GM23338 (cell line): ENCODE measurements at regions not wholly inside any gene's neighbourhood (a gene's known extent, or its start where the extent isn't known, plus 50 kb on each side); places are given as distances from the start of the nearest gene placed in this dataset.

Experiments
- ATAC-seq: fragments of 200-7000 bp; cut with Tn5 transposase; 3 replicates; pipeline ENCODE4 v1.9.1; 2020
- DNase-seq: peaks from one replicate; pipeline ENCODE4 v3.0.0-alpha.2; 2015; ENCODE audit warnings: low spot score
- H2AFZ ChIP-seq: fragments of 200-600 bp; sonication (generic); 2 replicates; pipeline ENCODE4 v1.8.0; 2016; ENCODE audit warnings: antibody characterized with exemption, mild to moderate bottlenecking, moderate library complexity
- H3F3A ChIP-seq: fragments of 200-600 bp; sonication (generic); replicated peaks from 2 replicates; pipeline ENCODE4 v1.8.0; 2017; ENCODE audit warnings: antibody characterized with exemption, mixed run types, low read depth
- H3K27ac ChIP-seq: fragments of 200-600 bp; sonication (generic); 2 replicates; pipeline ENCODE4 v1.6.1; 2016; ENCODE audit warnings: low read depth
- H3K27me3 ChIP-seq: fragments of 200-600 bp; sonication (generic); 2 replicates; pipeline ENCODE4 v1.8.0; 2016; ENCODE audit warnings: mild to moderate bottlenecking, mixed run types, moderate library complexity; ENCODE audit not compliant: insufficient read depth
- H3K36me3 ChIP-seq: fragments of 200-600 bp; sonication (generic); 2 replicates; pipeline ENCODE4 v1.8.0; 2016; ENCODE audit warnings: mild to moderate bottlenecking; ENCODE audit not compliant: insufficient read depth
- H3K4me1 ChIP-seq: fragments of 200-600 bp; sonication (generic); 2 replicates; pipeline ENCODE4 v1.8.0; 2016; ENCODE audit warnings: mild to moderate bottlenecking, moderate library complexity; ENCODE audit not compliant: insufficient read depth
- H3K4me2 ChIP-seq: fragments of 200-600 bp; sonication (generic); 2 replicates; pipeline ENCODE4 v1.7.1; 2017; ENCODE audit warnings: mixed run types
- H3K4me3 ChIP-seq: fragments of 200-600 bp; sonication (generic); 2 replicates; pipeline ENCODE4 v1.6.1; 2016; ENCODE audit warnings: mixed run types
- H3K79me2 ChIP-seq: fragments of 200-600 bp; sonication (generic); replicated peaks from 2 replicates; pipeline ENCODE4 v1.8.0; 2017; ENCODE audit warnings: mild to moderate bottlenecking; ENCODE audit not compliant: insufficient read depth
- H3K9me2 ChIP-seq: fragments of 200-600 bp; sonication (generic); 2 replicates; pipeline ENCODE4 v1.8.0; 2017; ENCODE audit not compliant: insufficient read depth
- H4K20me1 ChIP-seq: fragments of 200-600 bp; sonication (generic); replicated peaks from 2 replicates; pipeline ENCODE4 v1.8.0; 2017; ENCODE audit warnings: mild to moderate bottlenecking; ENCODE audit not compliant: insufficient read depth
- H3K27ac Mint-ChIP-seq: 2 replicates; pipeline ENCODE4 v1.8.0; 2020; ENCODE audit warnings: inconsistent platforms, mild to moderate bottlenecking, moderate library complexity, mixed read lengths
- H3K27me3 Mint-ChIP-seq: 3 replicates; pipeline ENCODE4 v1.8.0; 2022; ENCODE audit warnings: low read depth, mild to moderate bottlenecking, moderate library complexity, mixed read lengths, inconsistent platforms; ENCODE audit not compliant: insufficient read depth, poor library complexity
- H3K36me3 Mint-ChIP-seq: 3 replicates; pipeline ENCODE4 v1.8.0; 2021; ENCODE audit warnings: low read depth, mild to moderate bottlenecking, inconsistent platforms, moderate library complexity, mixed read lengths
- H3K4me1 Mint-ChIP-seq: 3 replicates; pipeline ENCODE4 v1.8.0; 2020; ENCODE audit warnings: mild to moderate bottlenecking, inconsistent platforms, mixed read lengths
- H3K4me3 Mint-ChIP-seq: 3 replicates; pipeline ENCODE4 v1.8.0; 2021; ENCODE audit warnings: moderate library complexity, mild to moderate bottlenecking, inconsistent platforms, mixed read lengths
- H3K9me3 Mint-ChIP-seq: 3 replicates; pipeline ENCODE4 v1.8.0; 2020; ENCODE audit warnings: moderate library complexity, mild to moderate bottlenecking, inconsistent platforms, mixed read lengths
- CREB1 ChIP-seq: fragments of 250-450 bp; sonication (Bioruptor Pico); IDR thresholded peaks from 2 replicates; pipeline ENCODE4 v1.5.0; 2020; ENCODE audit warnings: low read depth, mild to moderate bottlenecking, moderate library complexity
- EZH2 ChIP-seq: fragments of 200-600 bp; sonication (generic); IDR thresholded peaks from one replicate; pipeline ENCODE4 v1.8.0; 2017; ENCODE audit warnings: antibody characterized with exemption, mild to moderate bottlenecking, low read depth; ENCODE audit not compliant: unreplicated experiment
- EZH2phosphoT487 ChIP-seq: fragments of 200-600 bp; sonication (generic); IDR thresholded peaks from one replicate; pipeline ENCODE4 v1.8.1; 2018; ENCODE audit warnings: antibody characterized with exemption; ENCODE audit not compliant: unreplicated experiment
- JUNB ChIP-seq: IDR thresholded peaks from one replicate; pipeline ENCODE4 v1.6.1; 2016; ENCODE audit warnings: antibody characterized with exemption; ENCODE audit not compliant: unreplicated experiment
- NANOG ChIP-seq: IDR thresholded peaks from 2 replicates; pipeline ENCODE4 v1.6.1; 2016; ENCODE audit warnings: antibody characterized with exemption, borderline replicate concordance
- POLR2AphosphoS5 ChIP-seq: IDR thresholded peaks from 2 replicates; pipeline ENCODE4 v1.6.1; 2016; ENCODE audit warnings: antibody characterized with exemption, low read depth
- STAT1 ChIP-seq: IDR thresholded peaks from one replicate; pipeline ENCODE4 v1.6.1; 2016; ENCODE audit warnings: antibody characterized with exemption; ENCODE audit not compliant: unreplicated experiment
- ZNF114 ChIP-seq: fragments of 250-450 bp; sonication (Bioruptor Pico); IDR thresholded peaks from 2 replicates; pipeline ENCODE4 v1.5.0; 2020; ENCODE audit warnings: mild to moderate bottlenecking, moderate library complexity
- ZNF331 ChIP-seq: fragments of 250-450 bp; sonication (Bioruptor Pico); IDR thresholded peaks from 2 replicates; pipeline ENCODE4 v1.5.0; 2020; ENCODE audit warnings: low read depth, mild to moderate bottlenecking, moderate library complexity
- TF ChIP-seq, protein P1 (sequence below): IDR thresholded peaks from 2 replicates; pipeline ENCODE4 v1.6.1; 2016; ENCODE audit warnings: antibody characterized with exemption
- TF ChIP-seq, protein P2 (sequence below), 2 experiments: fragments of 200-600 bp in 1 of 2; sonication (generic) in 1 of 2; conservative IDR thresholded peaks; 2 replicates each; pipeline versions ENCODE4 v1.5.1 to v1.6.1; 2016 to 2017; ENCODE audit warnings: antibody characterized with exemption in 2 of 2, low read depth in 2 of 2, mild to moderate bottlenecking in 2 of 2, moderate library complexity in 1 of 2
- TF ChIP-seq, protein P3 (sequence below): fragments of 250-450 bp; sonication (Bioruptor Pico); IDR thresholded peaks from 2 replicates; pipeline ENCODE4 v1.5.0; 2020; ENCODE audit warnings: mild to moderate bottlenecking, moderate library complexity
- TF ChIP-seq, protein P4 (sequence below): IDR thresholded peaks from one replicate; pipeline ENCODE4 v1.6.1; 2018; ENCODE audit warnings: antibody characterized with exemption; ENCODE audit not compliant: unreplicated experiment

DNA sequence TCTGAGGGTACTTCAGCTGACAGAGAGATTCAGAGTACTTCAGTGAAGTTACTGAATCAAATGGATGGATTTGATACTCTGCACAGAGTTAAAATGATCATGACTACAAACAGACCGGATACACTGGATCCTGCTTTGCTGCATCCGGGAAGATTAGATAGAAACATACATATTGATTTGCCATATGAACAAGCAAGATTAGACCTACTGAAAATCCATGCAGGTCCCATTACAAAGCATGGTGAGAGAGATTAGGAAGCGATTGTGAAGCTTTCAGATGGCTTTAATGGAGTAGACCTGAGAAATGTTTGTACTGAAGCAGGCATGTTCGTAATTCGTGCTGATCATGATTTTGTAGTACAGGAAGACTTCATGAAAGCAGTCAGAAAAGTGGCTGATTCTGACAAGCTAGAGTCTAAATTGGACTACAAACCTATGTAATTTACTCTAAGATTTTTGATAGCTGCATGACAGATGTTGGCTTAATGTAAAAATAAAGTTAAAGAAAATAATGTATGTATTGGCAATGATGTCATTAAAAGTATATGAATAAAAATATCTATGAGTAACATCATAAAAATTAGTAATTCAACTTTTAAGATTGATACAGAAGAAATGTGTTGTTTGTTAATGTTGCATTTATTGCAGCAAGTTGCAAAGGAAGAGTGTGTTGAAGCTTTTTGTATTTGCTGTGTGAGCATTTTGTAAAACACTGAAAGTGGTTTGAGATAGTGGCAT lies 136.1 kb upstream of the RAP1B start:
- no peak for ATAC-seq

More for the DNA sequence above, 136.1 kb upstream of the RAP1B start:
- Mint-ChIP-seq H3K4me3 (no peak overlapping the region), H3K27ac (no peak overlapping the region), H3K9me3 (no peaks in the 10 kb centered on the region), H3K27me3 (no peaks in the 10 kb centered on the region), H3K4me1 (no peaks in the 10 kb centered on the region), H3K36me3 (no peaks in the 10 kb centered on the region)
- Histone ChIP-seq H3K4me1 (no peaks in the 10 kb centered on the region), H4K20me1 (no peaks in the 10 kb centered on the region), H3K9me2 (no peaks in the 10 kb centered on the region), H3F3A (no peaks in the 10 kb centered on the region), H3K36me3 (no peaks in the 10 kb centered on the region), H3K79me2 (no peaks in the 10 kb centered on the region), H3K4me3 (no peak overlapping the region), H3K27ac (no peak overlapping the region), H3K27me3 (no peaks in the 10 kb centered on the region), H2AFZ (no peak overlapping the region), H3K4me2 (no peak overlapping the region)
- TF ChIP-seq ZNF114 (CRISPR knock-in tag), result no peak
- no peak for TF ChIP-seq EZH2
- no peak for TF ChIP-seq POLR2AphosphoS5
- no peak for TF ChIP-seq CREB1 (CRISPR knock-in tag)
- no peak for TF ChIP-seq EZH2phosphoT487
- TF ChIP-seq ZNF331 (CRISPR knock-in tag), result no peak
- TF ChIP-seq, protein P1, sequence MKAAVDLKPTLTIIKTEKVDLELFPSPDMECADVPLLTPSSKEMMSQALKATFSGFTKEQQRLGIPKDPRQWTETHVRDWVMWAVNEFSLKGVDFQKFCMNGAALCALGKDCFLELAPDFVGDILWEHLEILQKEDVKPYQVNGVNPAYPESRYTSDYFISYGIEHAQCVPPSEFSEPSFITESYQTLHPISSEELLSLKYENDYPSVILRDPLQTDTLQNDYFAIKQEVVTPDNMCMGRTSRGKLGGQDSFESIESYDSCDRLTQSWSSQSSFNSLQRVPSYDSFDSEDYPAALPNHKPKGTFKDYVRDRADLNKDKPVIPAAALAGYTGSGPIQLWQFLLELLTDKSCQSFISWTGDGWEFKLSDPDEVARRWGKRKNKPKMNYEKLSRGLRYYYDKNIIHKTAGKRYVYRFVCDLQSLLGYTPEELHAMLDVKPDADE, result no peak
- TF ChIP-seq JUNB, result no peak
- TF ChIP-seq NANOG, result no peak
- TF ChIP-seq, protein P2, sequence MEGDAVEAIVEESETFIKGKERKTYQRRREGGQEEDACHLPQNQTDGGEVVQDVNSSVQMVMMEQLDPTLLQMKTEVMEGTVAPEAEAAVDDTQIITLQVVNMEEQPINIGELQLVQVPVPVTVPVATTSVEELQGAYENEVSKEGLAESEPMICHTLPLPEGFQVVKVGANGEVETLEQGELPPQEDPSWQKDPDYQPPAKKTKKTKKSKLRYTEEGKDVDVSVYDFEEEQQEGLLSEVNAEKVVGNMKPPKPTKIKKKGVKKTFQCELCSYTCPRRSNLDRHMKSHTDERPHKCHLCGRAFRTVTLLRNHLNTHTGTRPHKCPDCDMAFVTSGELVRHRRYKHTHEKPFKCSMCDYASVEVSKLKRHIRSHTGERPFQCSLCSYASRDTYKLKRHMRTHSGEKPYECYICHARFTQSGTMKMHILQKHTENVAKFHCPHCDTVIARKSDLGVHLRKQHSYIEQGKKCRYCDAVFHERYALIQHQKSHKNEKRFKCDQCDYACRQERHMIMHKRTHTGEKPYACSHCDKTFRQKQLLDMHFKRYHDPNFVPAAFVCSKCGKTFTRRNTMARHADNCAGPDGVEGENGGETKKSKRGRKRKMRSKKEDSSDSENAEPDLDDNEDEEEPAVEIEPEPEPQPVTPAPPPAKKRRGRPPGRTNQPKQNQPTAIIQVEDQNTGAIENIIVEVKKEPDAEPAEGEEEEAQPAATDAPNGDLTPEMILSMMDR (conservative IDR thresholded peaks at IDR 0.05; ENCODE audit: low read depth in 2 of 2), result no peak
- TF ChIP-seq, protein P3, sequence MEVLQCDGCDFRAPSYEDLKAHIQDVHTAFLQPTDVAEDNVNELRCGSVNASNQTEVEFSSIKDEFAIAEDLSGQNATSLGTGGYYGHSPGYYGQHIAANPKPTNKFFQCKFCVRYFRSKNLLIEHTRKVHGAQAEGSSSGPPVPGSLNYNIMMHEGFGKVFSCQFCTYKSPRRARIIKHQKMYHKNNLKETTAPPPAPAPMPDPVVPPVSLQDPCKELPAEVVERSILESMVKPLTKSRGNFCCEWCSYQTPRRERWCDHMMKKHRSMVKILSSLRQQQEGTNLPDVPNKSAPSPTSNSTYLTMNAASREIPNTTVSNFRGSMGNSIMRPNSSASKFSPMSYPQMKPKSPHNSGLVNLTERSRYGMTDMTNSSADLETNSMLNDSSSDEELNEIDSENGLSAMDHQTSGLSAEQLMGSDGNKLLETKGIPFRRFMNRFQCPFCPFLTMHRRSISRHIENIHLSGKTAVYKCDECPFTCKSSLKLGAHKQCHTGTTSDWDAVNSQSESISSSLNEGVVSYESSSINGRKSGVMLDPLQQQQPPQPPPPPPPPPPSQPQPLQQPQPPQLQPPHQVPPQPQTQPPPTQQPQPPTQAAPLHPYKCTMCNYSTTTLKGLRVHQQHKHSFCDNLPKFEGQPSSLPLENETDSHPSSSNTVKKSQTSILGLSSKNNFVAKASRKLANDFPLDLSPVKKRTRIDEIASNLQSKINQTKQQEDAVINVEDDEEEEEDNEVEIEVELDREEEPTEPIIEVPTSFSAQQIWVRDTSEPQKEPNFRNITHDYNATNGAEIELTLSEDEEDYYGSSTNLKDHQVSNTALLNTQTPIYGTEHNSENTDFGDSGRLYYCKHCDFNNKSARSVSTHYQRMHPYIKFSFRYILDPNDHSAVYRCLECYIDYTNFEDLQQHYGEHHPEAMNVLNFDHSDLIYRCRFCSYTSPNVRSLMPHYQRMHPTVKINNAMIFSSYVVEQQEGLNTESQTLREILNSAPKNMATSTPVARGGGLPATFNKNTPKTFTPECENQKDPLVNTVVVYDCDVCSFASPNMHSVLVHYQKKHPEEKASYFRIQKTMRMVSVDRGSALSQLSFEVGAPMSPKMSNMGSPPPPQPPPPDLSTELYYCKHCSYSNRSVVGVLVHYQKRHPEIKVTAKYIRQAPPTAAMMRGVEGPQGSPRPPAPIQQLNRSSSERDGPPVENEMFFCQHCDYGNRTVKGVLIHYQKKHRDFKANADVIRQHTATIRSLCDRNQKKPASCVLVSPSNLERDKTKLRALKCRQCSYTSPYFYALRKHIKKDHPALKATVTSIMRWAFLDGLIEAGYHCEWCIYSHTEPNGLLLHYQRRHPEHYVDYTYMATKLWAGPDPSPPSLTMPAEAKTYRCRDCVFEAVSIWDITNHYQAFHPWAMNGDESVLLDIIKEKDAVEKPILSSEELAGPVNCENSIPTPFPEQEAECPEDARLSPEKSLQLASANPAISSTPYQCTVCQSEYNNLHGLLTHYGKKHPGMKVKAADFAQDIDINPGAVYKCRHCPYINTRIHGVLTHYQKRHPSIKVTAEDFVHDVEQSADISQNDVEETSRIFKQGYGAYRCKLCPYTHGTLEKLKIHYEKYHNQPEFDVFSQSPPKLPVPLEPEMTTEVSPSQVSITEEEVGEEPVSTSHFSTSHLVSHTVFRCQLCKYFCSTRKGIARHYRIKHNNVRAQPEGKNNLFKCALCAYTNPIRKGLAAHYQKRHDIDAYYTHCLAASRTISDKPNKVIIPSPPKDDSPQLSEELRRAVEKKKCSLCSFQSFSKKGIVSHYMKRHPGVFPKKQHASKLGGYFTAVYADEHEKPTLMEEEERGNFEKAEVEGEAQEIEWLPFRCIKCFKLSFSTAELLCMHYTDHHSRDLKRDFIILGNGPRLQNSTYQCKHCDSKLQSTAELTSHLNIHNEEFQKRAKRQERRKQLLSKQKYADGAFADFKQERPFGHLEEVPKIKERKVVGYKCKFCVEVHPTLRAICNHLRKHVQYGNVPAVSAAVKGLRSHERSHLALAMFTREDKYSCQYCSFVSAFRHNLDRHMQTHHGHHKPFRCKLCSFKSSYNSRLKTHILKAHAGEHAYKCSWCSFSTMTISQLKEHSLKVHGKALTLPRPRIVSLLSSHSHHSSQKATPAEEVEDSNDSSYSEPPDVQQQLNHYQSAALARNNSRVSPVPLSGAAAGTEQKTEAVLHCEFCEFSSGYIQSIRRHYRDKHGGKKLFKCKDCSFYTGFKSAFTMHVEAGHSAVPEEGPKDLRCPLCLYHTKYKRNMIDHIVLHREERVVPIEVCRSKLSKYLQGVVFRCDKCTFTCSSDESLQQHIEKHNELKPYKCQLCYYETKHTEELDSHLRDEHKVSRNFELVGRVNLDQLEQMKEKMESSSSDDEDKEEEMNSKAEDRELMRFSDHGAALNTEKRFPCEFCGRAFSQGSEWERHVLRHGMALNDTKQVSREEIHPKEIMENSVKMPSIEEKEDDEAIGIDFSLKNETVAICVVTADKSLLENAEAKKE (CRISPR knock-in tag), result no peak
- TF ChIP-seq, protein P4, sequence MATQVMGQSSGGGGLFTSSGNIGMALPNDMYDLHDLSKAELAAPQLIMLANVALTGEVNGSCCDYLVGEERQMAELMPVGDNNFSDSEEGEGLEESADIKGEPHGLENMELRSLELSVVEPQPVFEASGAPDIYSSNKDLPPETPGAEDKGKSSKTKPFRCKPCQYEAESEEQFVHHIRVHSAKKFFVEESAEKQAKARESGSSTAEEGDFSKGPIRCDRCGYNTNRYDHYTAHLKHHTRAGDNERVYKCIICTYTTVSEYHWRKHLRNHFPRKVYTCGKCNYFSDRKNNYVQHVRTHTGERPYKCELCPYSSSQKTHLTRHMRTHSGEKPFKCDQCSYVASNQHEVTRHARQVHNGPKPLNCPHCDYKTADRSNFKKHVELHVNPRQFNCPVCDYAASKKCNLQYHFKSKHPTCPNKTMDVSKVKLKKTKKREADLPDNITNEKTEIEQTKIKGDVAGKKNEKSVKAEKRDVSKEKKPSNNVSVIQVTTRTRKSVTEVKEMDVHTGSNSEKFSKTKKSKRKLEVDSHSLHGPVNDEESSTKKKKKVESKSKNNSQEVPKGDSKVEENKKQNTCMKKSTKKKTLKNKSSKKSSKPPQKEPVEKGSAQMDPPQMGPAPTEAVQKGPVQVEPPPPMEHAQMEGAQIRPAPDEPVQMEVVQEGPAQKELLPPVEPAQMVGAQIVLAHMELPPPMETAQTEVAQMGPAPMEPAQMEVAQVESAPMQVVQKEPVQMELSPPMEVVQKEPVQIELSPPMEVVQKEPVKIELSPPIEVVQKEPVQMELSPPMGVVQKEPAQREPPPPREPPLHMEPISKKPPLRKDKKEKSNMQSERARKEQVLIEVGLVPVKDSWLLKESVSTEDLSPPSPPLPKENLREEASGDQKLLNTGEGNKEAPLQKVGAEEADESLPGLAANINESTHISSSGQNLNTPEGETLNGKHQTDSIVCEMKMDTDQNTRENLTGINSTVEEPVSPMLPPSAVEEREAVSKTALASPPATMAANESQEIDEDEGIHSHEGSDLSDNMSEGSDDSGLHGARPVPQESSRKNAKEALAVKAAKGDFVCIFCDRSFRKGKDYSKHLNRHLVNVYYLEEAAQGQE, result no peak
- no peak for TF ChIP-seq STAT1
- DNase-seq, result no peak
